Colonic mucosa (tissue), 4 donors: ENCODE measurements at regions not wholly inside any gene's neighbourhood (a gene's known extent, or its start where the extent isn't known, plus 50 kb on each side); places are given as distances from the start of the nearest gene placed in this dataset.

Experiments
- DNase-seq: peaks from one replicate; pipeline ENCODE4 v3.0.0-alpha.2; 2020
- H3K27ac ChIP-seq: fragments of 200-600 bp; one replicate; pipeline ENCODE4 v1.8.0; 2021
- H3K27me3 ChIP-seq: fragments of 200-600 bp; one replicate; pipeline ENCODE4 v1.8.0; 2021
- H3K36me3 ChIP-seq: fragments of 200-600 bp; one replicate; pipeline ENCODE4 v1.8.0; 2021
- H3K4me1 ChIP-seq: fragments of 200-600 bp; one replicate; pipeline ENCODE4 v1.8.0; 2021; ENCODE audit warnings: mild to moderate bottlenecking
- H3K4me3 ChIP-seq: fragments of 200-600 bp; one replicate; pipeline ENCODE4 v1.8.0; 2021
- H3K9ac ChIP-seq, 2 donors: one replicate each; pipeline ENCODE4 v1.7.0; 2013; ENCODE audit warnings: control low read depth in 2 of 2, low read depth in 2 of 2, low read length in 2 of 2
- H3K9me3 ChIP-seq: fragments of 200-600 bp; one replicate; pipeline ENCODE4 v1.8.0; 2021
- intact Hi-C: fragments of 100-400 bp; cut with DNase I; formaldehyde crosslinking; loops from one replicate; pipeline ENCODE4 v1.14.1; 2022
- TF ChIP-seq, protein P1 (sequence below): fragments of 200-600 bp; IDR thresholded peaks from one replicate; pipeline ENCODE4 v1.8.0; 2022; ENCODE audit warnings: antibody characterized with exemption, mild to moderate bottlenecking
- donor health status: healthy.
- donor health status: DM: no; HTN: no; CAD: no.
- donor health status: DM: no; HTN: no; CAD: no.

DNA sequence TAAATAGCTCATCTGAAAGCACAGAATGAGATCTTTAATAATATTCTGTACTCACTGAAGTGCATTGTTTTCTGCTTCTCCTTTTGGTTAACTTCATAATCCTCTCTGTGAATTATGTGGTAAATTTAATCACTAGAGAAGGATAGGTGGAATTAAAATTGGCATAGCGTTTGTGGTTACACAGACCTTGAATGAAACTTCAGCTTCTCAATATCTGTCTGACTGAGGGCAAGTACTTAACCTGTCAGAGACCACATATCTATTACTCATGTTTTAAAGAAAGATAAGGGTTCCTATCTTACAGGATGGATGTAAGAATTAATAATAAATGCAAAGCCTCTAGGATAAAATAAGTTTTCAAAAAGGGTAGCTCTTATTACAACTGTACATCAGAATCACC is 861.8 kb downstream of the TRIB2 start:
- no peak for DNase-seq
- Histone ChIP-seq H3K4me1 (no peaks in the 10 kb centered on the region), H3K9me3 (no peaks in the 10 kb centered on the region), H3K27me3 (no peaks in the 10 kb centered on the region), H3K36me3 (no peaks in the 10 kb centered on the region), H3K27ac (no peak overlapping the region), H3K4me3 (no peak overlapping the region), H3K9ac (no peak overlapping the region)
- intact Hi-C loops: no loop called here
- TF ChIP-seq, protein P1, sequence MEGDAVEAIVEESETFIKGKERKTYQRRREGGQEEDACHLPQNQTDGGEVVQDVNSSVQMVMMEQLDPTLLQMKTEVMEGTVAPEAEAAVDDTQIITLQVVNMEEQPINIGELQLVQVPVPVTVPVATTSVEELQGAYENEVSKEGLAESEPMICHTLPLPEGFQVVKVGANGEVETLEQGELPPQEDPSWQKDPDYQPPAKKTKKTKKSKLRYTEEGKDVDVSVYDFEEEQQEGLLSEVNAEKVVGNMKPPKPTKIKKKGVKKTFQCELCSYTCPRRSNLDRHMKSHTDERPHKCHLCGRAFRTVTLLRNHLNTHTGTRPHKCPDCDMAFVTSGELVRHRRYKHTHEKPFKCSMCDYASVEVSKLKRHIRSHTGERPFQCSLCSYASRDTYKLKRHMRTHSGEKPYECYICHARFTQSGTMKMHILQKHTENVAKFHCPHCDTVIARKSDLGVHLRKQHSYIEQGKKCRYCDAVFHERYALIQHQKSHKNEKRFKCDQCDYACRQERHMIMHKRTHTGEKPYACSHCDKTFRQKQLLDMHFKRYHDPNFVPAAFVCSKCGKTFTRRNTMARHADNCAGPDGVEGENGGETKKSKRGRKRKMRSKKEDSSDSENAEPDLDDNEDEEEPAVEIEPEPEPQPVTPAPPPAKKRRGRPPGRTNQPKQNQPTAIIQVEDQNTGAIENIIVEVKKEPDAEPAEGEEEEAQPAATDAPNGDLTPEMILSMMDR: no peak

DNA sequence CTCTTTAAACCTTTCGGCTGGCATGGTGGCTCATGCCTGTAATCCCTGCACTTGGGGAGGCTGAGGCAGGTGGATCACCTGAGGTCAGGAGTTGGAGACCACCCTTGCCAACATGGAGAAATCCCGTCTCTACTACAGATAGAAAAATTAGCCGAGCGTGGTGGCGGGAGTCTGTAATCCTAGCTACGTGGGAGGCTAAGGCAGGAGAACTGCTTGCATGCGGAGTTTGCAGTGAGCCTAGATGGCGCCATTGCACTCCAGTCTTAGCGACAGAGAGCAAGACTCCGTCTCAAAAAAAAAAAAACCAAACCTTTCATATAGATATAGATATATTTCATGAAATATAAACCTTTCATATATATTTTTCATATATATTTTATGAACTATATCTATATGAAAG is 864.7 kb downstream of the TRIB2 start:
- DNase-seq: no peak
- H3K27me3 ChIP-seq: no peaks in the 10 kb centered on the region
- H3K4me1 ChIP-seq: no peaks in the 10 kb centered on the region
- H3K9ac ChIP-seq: no peak overlapping the region
- TF ChIP-seq, protein P1: no peak
- H3K27ac ChIP-seq: no peak overlapping the region
- H3K4me3 ChIP-seq: no peak overlapping the region
- H3K9me3 ChIP-seq: no peaks in the 10 kb centered on the region
- intact Hi-C loops: no loop called here
- H3K36me3 ChIP-seq: no peaks in the 10 kb centered on the region

DNA sequence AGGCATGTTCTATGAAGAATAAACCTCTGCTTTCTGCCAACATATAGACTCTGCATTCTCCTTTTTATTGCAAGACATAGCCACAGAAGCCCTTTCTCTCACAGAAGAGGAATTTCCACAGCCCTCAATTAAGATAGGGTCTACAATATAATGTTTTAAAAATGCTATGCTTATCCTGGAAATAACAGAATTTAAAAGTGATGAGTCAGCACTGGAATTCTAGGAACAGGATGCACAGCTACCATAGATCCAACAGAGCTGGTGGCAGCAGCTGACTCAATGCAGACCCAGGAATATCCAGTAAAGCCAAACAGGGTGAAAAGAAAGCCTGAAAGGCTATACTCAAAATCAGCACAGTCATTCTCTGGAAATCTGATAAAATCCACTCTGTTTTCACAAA is 866.9 kb downstream of the TRIB2 start:
- H3K9me3 ChIP-seq: no peaks in the 10 kb centered on the region
- H3K27ac ChIP-seq: no peak overlapping the region
- DNase-seq: no peak
- no peaks in the 10 kb centered on the region for H3K27me3 ChIP-seq
- intact Hi-C loops: no loop called here
- no peaks in the 10 kb centered on the region for H3K4me1 ChIP-seq
- H3K4me3 ChIP-seq: no peak overlapping the region
- no peaks in the 10 kb centered on the region for H3K36me3 ChIP-seq
- TF ChIP-seq, protein P1: no peak
- no peak overlapping the region for H3K9ac ChIP-seq

DNA sequence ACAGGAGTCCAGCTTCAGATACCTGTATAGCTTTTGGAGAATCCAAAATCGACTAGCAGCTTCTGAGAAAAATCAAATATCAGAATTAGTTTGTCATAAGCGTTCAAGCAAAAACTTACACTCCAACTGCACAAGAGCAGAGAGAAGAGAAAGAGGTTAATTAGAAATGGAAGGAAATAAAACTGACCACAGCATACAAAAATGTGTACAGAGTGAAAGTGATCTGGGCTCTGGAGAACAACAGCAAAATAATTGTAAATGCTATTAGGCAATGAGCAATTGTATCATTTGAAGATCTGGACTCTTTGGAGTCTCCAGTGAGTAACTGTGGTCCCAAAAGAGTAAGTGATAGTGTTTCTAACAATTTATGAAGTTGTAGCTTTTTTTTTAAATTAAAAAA is 867.3 kb downstream of the TRIB2 start:
- no peaks in the 10 kb centered on the region for H3K4me1 ChIP-seq
- TF ChIP-seq, protein P1: no peak
- no peak overlapping the region for H3K27ac ChIP-seq
- no peak overlapping the region for H3K4me3 ChIP-seq
- H3K36me3 ChIP-seq: no peaks in the 10 kb centered on the region
- H3K27me3 ChIP-seq: no peaks in the 10 kb centered on the region
- no peak for DNase-seq
- no peak overlapping the region for H3K9ac ChIP-seq
- intact Hi-C loops: no loop called here
- no peaks in the 10 kb centered on the region for H3K9me3 ChIP-seq

DNA sequence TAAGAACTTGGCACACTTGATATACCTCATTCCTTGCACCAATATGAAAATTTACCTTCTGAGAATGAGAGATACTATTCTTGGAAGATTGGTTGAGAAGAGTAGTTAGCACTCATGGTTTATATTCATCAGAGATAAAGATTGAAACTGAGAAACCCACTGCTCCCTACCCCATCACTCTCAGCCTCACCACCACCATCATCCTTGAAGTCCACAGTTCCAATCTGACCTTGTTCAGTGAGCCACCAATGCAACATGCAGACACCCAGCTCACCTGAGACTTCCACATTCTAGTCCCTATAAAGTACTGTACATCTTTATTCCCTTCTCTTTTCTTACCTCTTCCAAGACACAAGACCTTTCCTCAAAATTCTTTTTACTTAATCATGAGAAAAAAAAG is 869.0 kb downstream of the TRIB2 start:
- Histone ChIP-seq H3K4me1 (no peaks in the 10 kb centered on the region), H3K9me3 (no peaks in the 10 kb centered on the region), H3K9ac (no peak overlapping the region), H3K4me3 (no peak overlapping the region), H3K27me3 (no peaks in the 10 kb centered on the region), H3K36me3 (no peaks in the 10 kb centered on the region), H3K27ac (no peak overlapping the region)
- TF ChIP-seq, protein P1: no peak
- intact Hi-C loops: no loop called here
- no peak for DNase-seq

DNA sequence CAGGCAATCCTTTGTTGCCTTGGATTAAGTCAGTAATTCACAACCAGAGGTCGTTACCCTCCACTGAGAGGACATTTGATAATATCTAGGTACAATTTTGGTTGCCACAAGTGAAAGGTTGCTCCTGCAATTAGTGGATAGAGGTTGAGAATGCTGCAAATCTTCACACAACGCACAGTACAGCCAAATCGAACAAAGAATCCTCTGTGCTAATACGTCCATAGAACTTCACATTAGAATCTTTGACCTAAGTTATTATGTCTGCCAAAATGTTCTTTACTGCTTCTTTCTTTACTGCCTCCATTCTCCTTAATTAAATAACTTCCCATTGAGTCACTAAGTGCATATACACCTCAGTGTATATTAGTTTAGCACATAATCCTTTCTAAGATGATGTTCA is 879.5 kb downstream of the TRIB2 start:
- no peaks in the 10 kb centered on the region for H3K27me3 ChIP-seq
- TF ChIP-seq, protein P1: no peak
- DNase-seq: no peak
- no peak overlapping the region for H3K27ac ChIP-seq
- H3K36me3 ChIP-seq: no peaks in the 10 kb centered on the region
- H3K4me3 ChIP-seq: no peak overlapping the region
- no peak overlapping the region for H3K9ac ChIP-seq
- intact Hi-C loops: no loop called here
- no peaks in the 10 kb centered on the region for H3K4me1 ChIP-seq
- no peaks in the 10 kb centered on the region for H3K9me3 ChIP-seq
